Head of caudate nucleus (tissue), 42 donors: ENCODE measurements at regions not wholly inside any gene's neighbourhood (a gene's known extent, or its start where the extent isn't known, plus 50 kb on each side); places are given as distances from the start of the nearest gene placed in this dataset.

Experiments used
- DNase-seq, 42 donors: peaks; one replicate each; pipeline versions ENCODE4 v3.0.0 to v3.0.0-alpha.2; 2020 to 2021; ENCODE audit warnings: mixed read lengths in 7 of 42
- intact Hi-C: fragments of 100-400 bp; cut with DNase I; formaldehyde crosslinking; loops from one replicate; pipeline ENCODE4 v1.15.0; 2022

GRCh38 chr13:67369895-67370660, 139.9 kb upstream of the PCDH9 start:
- no peak for DNase-seq
- intact Hi-C loops, result no loop called here

GRCh38 chr13:67367399-67367798, 137.3 kb upstream of the PCDH9 start:
- DNase-seq, result no peak
- intact Hi-C loops, result no loop called here

- DNase-seq, result no peak
- intact Hi-C loops, result no loop called here
Observed at GRCh38 chr13:67366533-67366932, 136.4 kb upstream of the PCDH9 start.

- DNase-seq, result no peak
- intact Hi-C loops, result no loop called here
Observed at GRCh38 chr13:67355812-67356476, 125.8 kb upstream of the PCDH9 start.

- DNase-seq, result no peak
- intact Hi-C loops, result no loop called here
Observed at GRCh38 chr13:67353941-67354340, 123.8 kb upstream of the PCDH9 start.

GRCh38 chr13:67353031-67353430, 122.9 kb upstream of the PCDH9 start:
- DNase-seq, result no peak
- intact Hi-C loops, result no loop called here

- intact Hi-C loops, result no loop called here
- no peak for DNase-seq
Observed at GRCh38 chr13:67351909-67352308, 121.8 kb upstream of the PCDH9 start.

GRCh38 chr13:67351114-67351513, 121.0 kb upstream of the PCDH9 start:
- intact Hi-C loops, result no loop called here
- DNase-seq, result no peak

GRCh38 chr13:67343777-67344176, 113.6 kb upstream of the PCDH9 start:
- intact Hi-C loops, result no loop called here

GRCh38 chr13:67341406-67341805, 111.3 kb upstream of the PCDH9 start:
- intact Hi-C loops, result no loop called here
- DNase-seq, result no peak

More at GRCh38 chr13:67343777-67344176, 113.6 kb upstream of the PCDH9 start:
- no peak for DNase-seq

GRCh38 chr13:67330149-67330548, 100.0 kb upstream of the PCDH9 start:
- DNase-seq, result no peak
- intact Hi-C loops, result no loop called here

GRCh38 chr13:67328895-67329294, 98.8 kb upstream of the PCDH9 start:
- no peak for DNase-seq
- intact Hi-C loops, result no loop called here

GRCh38 chr13:67318860-67319259, 88.7 kb upstream of the PCDH9 start:
- intact Hi-C loops, result no loop called here
- DNase-seq, result no peak

GRCh38 chr13:67318398-67318797, 88.3 kb upstream of the PCDH9 start:
- no peak for DNase-seq
- intact Hi-C loops, result no loop called here

GRCh38 chr13:67314405-67314804, 84.3 kb upstream of the PCDH9 start:
- no peak for DNase-seq
- intact Hi-C loops, result no loop called here

GRCh38 chr13:67308004-67308772, 78.1 kb upstream of the PCDH9 start:
- intact Hi-C loops, result no loop called here

GRCh38 chr13:67306742-67307141, 76.6 kb upstream of the PCDH9 start:
- DNase-seq, result no peak
- intact Hi-C loops, result no loop called here

More at GRCh38 chr13:67308004-67308772, 78.1 kb upstream of the PCDH9 start:
- DNase-seq, result no peak

GRCh38 chr13:67303661-67304333, 73.7 kb upstream of the PCDH9 start:
- no peak for DNase-seq
- intact Hi-C loops, result no loop called here

GRCh38 chr13:67299751-67300150, 69.6 kb upstream of the PCDH9 start:
- DNase-seq, result no peak
- intact Hi-C loops, result no loop called here
